ENCODE measurements at regions not wholly inside any gene's neighbourhood (a gene's known extent, or its start where the extent isn't known, plus 50 kb on each side); places are given as distances from the start of the nearest gene placed in this dataset.
A peak's percentile ranks its signal among the peaks of the same experiment; 100 is the strongest.
"Not testable (repeated sequence)": the region's sequence is repeated elsewhere in the genome, so short reads cannot be mapped to it uniquely, and the experiment has no call there.

DNA sequence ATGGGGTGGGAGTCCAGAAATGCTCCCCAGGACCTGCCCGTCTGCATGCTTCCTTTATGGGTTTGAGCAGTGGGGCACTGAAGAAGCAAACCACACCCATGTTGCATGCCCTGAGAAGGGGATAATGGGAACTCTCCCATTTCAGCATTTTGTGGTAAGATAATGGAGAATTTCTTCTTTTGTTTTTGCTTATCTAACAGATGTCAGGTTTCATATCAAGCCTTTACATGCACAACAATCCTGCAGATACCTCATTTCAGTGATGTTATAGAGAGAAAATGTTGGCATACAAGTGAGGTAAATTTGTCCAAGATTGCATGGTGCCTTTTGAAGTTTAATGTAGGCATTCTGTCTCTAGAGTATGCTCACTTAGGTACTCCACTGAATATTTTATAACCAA is 177.0 kb downstream of the ALX1 start:
- Histone ChIP-seq H3K27ac (no peak overlapping the region), H3K4me3 (no peak overlapping the region)

DNA sequence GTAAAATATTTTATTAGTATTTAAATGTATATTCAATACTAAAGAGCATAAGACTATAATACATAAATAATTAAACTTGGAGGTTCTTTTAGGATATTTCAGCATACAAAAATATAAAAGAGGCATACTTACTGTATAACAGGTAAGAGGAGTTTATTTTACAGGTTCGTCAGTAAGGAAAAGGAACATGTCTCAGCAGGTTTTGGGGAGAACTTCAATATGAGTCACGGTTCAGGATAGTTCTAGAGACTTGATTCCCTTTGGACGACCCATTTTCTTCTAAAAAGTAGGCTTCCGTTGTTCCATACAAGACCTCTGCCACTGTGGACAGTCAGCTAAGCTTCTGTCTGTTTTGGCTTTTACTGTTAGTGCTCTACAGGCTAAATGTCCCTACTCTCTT is 181.1 kb downstream of the ALX1 start:
- Histone ChIP-seq H3K4me3 (no peak overlapping the region), H3K9me3 (no peaks in the 10 kb centered on the region), H3K4me1 (no peaks in the 10 kb centered on the region), H3K27ac (no peak overlapping the region), H3K27me3 (no peaks in the 10 kb centered on the region), H3K36me3 (no peaks in the 10 kb centered on the region)
- TF ChIP-seq, protein P1, sequence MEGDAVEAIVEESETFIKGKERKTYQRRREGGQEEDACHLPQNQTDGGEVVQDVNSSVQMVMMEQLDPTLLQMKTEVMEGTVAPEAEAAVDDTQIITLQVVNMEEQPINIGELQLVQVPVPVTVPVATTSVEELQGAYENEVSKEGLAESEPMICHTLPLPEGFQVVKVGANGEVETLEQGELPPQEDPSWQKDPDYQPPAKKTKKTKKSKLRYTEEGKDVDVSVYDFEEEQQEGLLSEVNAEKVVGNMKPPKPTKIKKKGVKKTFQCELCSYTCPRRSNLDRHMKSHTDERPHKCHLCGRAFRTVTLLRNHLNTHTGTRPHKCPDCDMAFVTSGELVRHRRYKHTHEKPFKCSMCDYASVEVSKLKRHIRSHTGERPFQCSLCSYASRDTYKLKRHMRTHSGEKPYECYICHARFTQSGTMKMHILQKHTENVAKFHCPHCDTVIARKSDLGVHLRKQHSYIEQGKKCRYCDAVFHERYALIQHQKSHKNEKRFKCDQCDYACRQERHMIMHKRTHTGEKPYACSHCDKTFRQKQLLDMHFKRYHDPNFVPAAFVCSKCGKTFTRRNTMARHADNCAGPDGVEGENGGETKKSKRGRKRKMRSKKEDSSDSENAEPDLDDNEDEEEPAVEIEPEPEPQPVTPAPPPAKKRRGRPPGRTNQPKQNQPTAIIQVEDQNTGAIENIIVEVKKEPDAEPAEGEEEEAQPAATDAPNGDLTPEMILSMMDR (IDR thresholded peaks at IDR 0.05): no peak
- TF ChIP-seq POLR2A (IDR thresholded peaks at IDR 0.05): no peak
- DNase-seq: no peak

More for the DNA sequence above, 177.0 kb downstream of the ALX1 start:
- H3K9me3 ChIP-seq: no peaks in the 10 kb centered on the region
- no peaks in the 10 kb centered on the region for H3K27me3 ChIP-seq
- H3K4me1 ChIP-seq: no peaks in the 10 kb centered on the region
- DNase-seq: no peak
- TF ChIP-seq POLR2A (IDR thresholded peaks at IDR 0.05): no peak
- TF ChIP-seq, protein P1 (IDR thresholded peaks at IDR 0.05): no peak
- H3K36me3 ChIP-seq: no peaks in the 10 kb centered on the region

DNA sequence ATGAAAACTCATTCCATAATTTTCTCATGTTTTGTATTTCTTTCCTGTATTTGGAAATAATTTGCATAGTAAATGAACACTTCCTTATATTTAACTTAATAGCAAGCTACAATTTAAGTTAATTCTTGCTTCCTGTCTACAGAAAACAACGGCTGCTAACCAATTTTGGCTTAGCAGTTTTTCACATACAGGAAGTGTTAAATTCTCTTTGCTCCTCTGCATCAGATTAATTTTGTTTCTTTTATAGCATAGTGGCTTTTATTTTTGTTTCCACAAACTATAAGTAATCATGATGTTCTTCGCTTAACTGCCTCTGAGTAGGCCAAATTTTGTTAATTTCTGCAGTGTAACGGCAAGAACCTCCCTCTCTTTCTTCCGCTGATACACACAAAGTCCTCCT is 182.9 kb downstream of the ALX1 start:
- H3K4me3 ChIP-seq: no peak overlapping the region
- TF ChIP-seq POLR2A (IDR thresholded peaks at IDR 0.05): no peak
- TF ChIP-seq, protein P1 (IDR thresholded peaks at IDR 0.05): no peak
- no peaks in the 10 kb centered on the region for H3K4me1 ChIP-seq
- no peaks in the 10 kb centered on the region for H3K36me3 ChIP-seq
- H3K27me3 ChIP-seq: no peaks in the 10 kb centered on the region
- H3K9me3 ChIP-seq: no peaks in the 10 kb centered on the region
- DNase-seq: no peak
- H3K27ac ChIP-seq: no peak overlapping the region

DNA sequence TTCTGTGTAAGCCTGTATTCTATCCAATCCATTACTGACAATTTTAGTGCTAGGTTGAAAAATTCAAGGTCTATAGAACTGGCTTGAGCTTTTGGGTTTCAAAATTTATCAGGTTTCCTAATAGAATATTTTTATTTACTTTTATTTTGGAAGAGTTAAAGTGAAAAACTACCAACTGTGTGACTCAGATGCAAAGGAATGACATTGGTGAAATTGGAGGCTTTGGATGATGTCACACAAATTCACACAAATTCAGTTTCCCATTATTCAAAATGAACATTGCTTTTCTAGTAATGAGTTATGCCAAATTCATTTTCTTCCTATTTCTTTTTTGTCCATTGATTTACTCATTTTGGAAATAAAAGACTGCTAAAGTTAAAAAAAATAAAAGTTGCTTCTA is 186.9 kb downstream of the ALX1 start:
- Histone ChIP-seq H3K27ac (no peak overlapping the region), H3K9me3 (no peaks in the 10 kb centered on the region), H3K36me3 (no peaks in the 10 kb centered on the region), H3K27me3 (no peaks in the 10 kb centered on the region), H3K4me3 (no peak overlapping the region), H3K4me1 (no peaks in the 10 kb centered on the region)
- TF ChIP-seq POLR2A (IDR thresholded peaks at IDR 0.05): no peak
- TF ChIP-seq, protein P1 (IDR thresholded peaks at IDR 0.05): no peak
- DNase-seq: no peak

DNA sequence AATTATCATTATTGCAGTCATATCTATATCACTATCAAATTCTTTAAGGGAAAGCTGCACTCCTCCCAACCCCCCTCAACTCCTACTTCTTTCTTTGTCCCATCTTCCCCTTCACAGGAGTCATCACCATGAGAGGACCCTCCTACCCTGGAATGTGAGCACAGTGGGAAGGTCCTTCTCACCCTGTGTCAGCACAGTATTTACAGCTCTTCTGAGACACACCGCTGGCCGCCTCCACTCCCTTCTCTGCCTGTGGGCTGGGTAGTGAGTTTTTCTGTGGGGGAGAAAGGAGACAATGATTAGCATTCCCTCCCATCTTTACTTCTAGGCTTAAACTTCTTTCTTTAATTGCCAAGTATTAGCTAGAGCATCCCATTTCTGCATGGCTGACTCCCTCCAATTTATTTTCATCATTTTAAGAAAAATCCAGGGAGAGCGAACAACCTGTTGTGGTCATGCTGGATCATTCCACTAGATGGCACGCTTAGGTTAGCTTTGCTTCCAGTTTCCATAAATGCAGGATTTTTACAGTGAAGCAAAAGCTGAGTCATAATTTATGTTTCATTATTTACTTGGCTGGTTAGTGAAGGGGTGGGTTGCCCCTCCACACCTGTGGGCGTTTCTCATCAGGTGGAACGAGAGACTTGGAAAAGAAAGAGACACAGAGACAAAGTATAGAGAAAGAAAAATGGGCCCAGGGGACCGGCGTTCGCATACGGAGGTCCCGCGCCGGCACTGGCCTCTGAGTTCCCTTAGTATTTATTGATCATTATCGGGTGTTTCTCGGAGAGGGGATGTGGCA is 188.5 kb downstream of the ALX1 start:
- H3K4me1 ChIP-seq: no peaks in the 10 kb centered on the region
- TF ChIP-seq, protein P1 (IDR thresholded peaks at IDR 0.05): peak in 4 of 6 experiments; percentile 57 to 88 (median 82)
- TF ChIP-seq POLR2A (IDR thresholded peaks at IDR 0.05): no peak
- H3K27me3 ChIP-seq: no peaks in the 10 kb centered on the region
- no peak for DNase-seq
- H3K27ac ChIP-seq: no peak overlapping the region
- no peaks in the 10 kb centered on the region for H3K9me3 ChIP-seq
- no peaks in the 10 kb centered on the region for H3K36me3 ChIP-seq
- H3K4me3 ChIP-seq: peak overlapping the region in 3 of 4 donors; percentile 13 to 44 (median 21)

DNA sequence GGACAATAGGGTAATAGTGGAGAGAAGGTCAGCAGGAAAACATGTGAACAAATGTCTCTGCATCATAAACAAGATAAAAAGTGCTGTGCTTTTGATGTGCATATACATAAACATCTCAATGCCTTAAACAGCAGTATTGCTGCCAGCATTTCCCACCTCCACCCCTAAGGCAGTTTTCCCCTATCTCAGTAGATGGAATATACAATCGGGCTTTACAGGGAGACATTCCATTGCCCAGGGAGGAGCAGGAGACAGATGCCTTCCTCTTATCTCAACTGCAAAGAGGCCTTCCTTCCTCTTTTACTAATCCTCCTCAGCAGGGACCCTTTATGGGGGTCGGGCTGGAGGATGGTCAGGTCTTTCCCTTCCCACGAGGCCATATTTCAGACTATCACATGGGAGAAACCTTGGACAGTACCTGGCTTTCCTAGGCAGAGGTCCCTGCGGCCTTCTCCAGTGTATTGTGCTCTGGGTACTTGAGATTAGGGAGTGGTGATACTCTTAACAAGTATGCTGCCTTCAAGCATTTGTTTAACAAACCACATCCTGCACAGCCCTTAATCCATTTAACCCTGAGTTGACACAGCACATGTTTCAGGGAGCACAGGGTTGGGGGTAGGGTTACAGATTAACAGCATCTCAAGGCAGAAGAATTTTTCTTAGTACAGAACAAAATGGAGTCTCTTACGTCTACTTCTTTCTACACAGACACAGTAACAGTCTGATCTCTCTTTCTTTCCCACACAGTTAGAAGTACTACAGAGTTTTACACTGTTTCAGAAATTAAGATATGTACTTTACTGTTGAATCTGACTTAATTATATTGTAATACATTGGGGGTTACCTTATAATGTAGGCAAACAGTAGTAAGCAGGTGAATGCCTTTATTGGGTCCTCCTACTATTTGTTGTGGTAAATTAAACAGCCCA is 189.4 kb downstream of the ALX1 start:
- H3K27ac ChIP-seq, H3K9me3 ChIP-seq, H3K36me3 ChIP-seq, DNase-seq, H3K27me3 ChIP-seq, H3K4me1 ChIP-seq: not testable (repeated sequence)
- peak overlapping the region in 3 of 4 donors; percentile 13 to 44 (median 21) for H3K4me3 ChIP-seq

DNA sequence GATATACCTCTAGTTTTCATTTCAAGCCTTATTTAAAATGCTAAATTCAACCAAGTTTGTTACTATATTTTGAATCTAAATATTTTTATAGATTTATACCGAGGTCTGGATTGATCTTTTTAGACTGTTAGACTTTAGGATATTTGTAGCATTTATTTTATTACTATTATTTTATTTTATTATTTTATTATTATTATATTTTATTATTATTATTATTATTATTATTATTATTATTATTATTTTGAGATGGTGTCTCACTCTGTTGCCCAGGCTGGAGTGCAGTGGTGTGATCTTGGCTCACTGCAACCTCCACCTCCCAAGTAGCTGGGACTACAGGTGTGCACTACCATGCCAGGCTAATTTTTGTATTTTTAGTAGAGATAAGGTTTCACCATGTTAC is 195.3 kb downstream of the ALX1 start:
- not testable (repeated sequence) for DNase-seq, H3K9me3 ChIP-seq, H3K4me1 ChIP-seq, H3K4me3 ChIP-seq, H3K27me3 ChIP-seq, H3K27ac ChIP-seq, H3K36me3 ChIP-seq

All from Peyer's patch (tissue), 4 donors.